ENCODE measurements at regions not wholly inside any gene's neighbourhood (a gene's known extent, or its start where the extent isn't known, plus 50 kb on each side); places are given as distances from the start of the nearest gene placed in this dataset.

DNA sequence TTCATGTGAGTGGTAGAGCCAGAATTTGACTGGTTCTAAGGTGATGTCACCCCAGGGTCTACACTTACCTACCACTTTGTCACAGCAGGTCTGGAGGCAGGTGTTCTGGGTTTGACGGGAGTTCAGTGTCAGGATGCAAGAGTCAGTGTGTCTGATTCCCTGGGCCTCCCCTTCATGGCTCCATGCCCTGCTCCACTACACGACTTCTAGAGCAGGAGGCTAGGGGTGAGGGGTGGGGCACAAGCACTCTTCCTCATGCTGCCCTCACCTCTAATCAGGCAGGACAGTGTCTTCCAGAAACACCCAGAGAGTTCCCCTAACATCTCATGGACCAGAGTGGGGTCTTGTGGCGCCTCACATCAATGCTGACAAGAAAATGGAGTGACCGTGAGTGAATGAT lies 118.2 kb downstream of the CDC5L start:
- TF ChIP-seq, protein P1, sequence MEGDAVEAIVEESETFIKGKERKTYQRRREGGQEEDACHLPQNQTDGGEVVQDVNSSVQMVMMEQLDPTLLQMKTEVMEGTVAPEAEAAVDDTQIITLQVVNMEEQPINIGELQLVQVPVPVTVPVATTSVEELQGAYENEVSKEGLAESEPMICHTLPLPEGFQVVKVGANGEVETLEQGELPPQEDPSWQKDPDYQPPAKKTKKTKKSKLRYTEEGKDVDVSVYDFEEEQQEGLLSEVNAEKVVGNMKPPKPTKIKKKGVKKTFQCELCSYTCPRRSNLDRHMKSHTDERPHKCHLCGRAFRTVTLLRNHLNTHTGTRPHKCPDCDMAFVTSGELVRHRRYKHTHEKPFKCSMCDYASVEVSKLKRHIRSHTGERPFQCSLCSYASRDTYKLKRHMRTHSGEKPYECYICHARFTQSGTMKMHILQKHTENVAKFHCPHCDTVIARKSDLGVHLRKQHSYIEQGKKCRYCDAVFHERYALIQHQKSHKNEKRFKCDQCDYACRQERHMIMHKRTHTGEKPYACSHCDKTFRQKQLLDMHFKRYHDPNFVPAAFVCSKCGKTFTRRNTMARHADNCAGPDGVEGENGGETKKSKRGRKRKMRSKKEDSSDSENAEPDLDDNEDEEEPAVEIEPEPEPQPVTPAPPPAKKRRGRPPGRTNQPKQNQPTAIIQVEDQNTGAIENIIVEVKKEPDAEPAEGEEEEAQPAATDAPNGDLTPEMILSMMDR (conservative IDR thresholded peaks at IDR 0.05; ENCODE audit: low read length): no peak
- no peak for TF ChIP-seq EZH2phosphoT487 (IDR thresholded peaks at IDR 0.05; ENCODE audit: borderline replicate concordance, low read depth, low read length)
